Endothelial cell of umbilical vein (primary cell): ENCODE measurements at regions not wholly inside any gene's neighbourhood (a gene's known extent, or its start where the extent isn't known, plus 50 kb on each side); places are given as distances from the start of the nearest gene placed in this dataset.

ENCODE experiments used
- BruUV-seq: library from RNA; stranded (reverse); fragments of 400-500 nt; replicated peaks from 2 replicates; lab custom pipeline; 2021; lab: Mats Ljungman, UMichigan
- CTCF ChIA-PET: fragments of 300-600, 350-600 bp; sonication (Branson Sonifier 250); formaldehyde crosslinking; loops from one replicate; lab custom pipeline; 2021; ENCODE audit warnings: antibody characterized with exemption, inconsistent platforms; lab: Charles Lee
- POLR2A ChIA-PET: fragments of 300-600, 350-600 bp; sonication (Branson Sonifier 250); formaldehyde crosslinking; loops from one replicate; lab custom pipeline; 2021; ENCODE audit warnings: antibody characterized with exemption, inconsistent platforms; lab: Charles Lee
- DNase-seq: peaks from one replicate; pipeline ENCODE4 v3.0.0-alpha.2; 2011; ENCODE audit warnings: low read depth, low spot score
- FAIRE-seq: peaks from 2 replicates; lab custom pipeline; 2011; peaks lifted over from hg19 to GRCh38; lab: Jason Lieb, UNC
- H2AFZ ChIP-seq: 2 replicates; pipeline ENCODE4 v1.6.0; 2012; ENCODE audit warnings: low read depth, low read length, control low read depth, inconsistent platforms
- H3K27ac ChIP-seq: 2 replicates; pipeline ENCODE4 v1.5.1; 2011; ENCODE audit warnings: low read depth, mild to moderate bottlenecking, control low read depth, low read length, moderate library complexity; ENCODE audit not compliant: insufficient read depth
- H3K27me3 ChIP-seq, 2 experiments: 2 replicates each; pipeline versions ENCODE4 v1.6.0 to v1.6.1; 2011; ENCODE audit warnings: low read length in 2 of 2, mixed read lengths in 1 of 2; ENCODE audit not compliant: control insufficient read depth in 2 of 2, insufficient read depth in 2 of 2
- H3K36me3 ChIP-seq, 2 experiments: 2 replicates in 1 of 2; 3 replicates in 1 of 2; pipeline ENCODE4 v1.5.1; 2011; ENCODE audit warnings: low read length in 2 of 2, mild to moderate bottlenecking in 1 of 2, moderate library complexity in 1 of 2; ENCODE audit not compliant: control insufficient read depth in 2 of 2, insufficient read depth in 2 of 2; ENCODE audit errors: extremely low read depth in 1 of 2
- H3K4me1 ChIP-seq: 3 replicates; pipeline ENCODE4 v1.5.1; 2011; ENCODE audit warnings: mild to moderate bottlenecking, low read length; ENCODE audit not compliant: control insufficient read depth, insufficient read depth; ENCODE audit errors: extremely low read depth
- H3K4me2 ChIP-seq: 2 replicates; pipeline ENCODE4 v1.6.1; 2011; ENCODE audit warnings: low read length, control low read depth, mixed read lengths; ENCODE audit not compliant: insufficient read depth
- H3K4me3 ChIP-seq, 3 experiments: fragments of 200-600 bp in 1 of 3; sonication (generic), shearing (Covaris generic) in 1 of 3; replicated peaks in 1 of 3; 2 replicates each; pipeline ENCODE4 v1.5.1; 2011 to 2016; ENCODE audit warnings: control low read depth in 3 of 3, low read length in 3 of 3, mild to moderate bottlenecking in 2 of 3, inconsistent platforms in 1 of 3, low read depth in 1 of 3, moderate library complexity in 1 of 3; ENCODE audit not compliant: insufficient read depth in 1 of 3
- H3K79me2 ChIP-seq: 2 replicates; pipeline ENCODE4 v1.6.0; 2012; ENCODE audit warnings: low read length, inconsistent platforms; ENCODE audit not compliant: control insufficient read depth, insufficient read depth
- H3K9ac ChIP-seq: replicated peaks from 2 replicates; pipeline ENCODE3; 2011; ENCODE audit warnings: low read length, control low read depth; ENCODE audit not compliant: insufficient read depth; ENCODE audit errors: extremely low read depth
- H3K9me1 ChIP-seq: replicated peaks from 3 replicates; pipeline ENCODE4 v1.6.0; 2011; ENCODE audit warnings: mild to moderate bottlenecking, low read length; ENCODE audit not compliant: control insufficient read depth, insufficient read depth; ENCODE audit errors: extremely low read depth
- H3K9me3 ChIP-seq: replicated peaks from 2 replicates; pipeline ENCODE4 v1.5.1; 2012; ENCODE audit warnings: low read length, inconsistent platforms; ENCODE audit not compliant: control insufficient read depth, insufficient read depth
- H4K20me1 ChIP-seq: replicated peaks from 2 replicates; pipeline ENCODE3; 2011; ENCODE audit warnings: mild to moderate bottlenecking, low read length; ENCODE audit not compliant: control insufficient read depth, insufficient read depth; ENCODE audit errors: extremely low read depth
- EZH2 ChIP-seq: IDR thresholded peaks from 2 replicates; pipeline ENCODE4 v1.6.1; 2012; ENCODE audit warnings: borderline replicate concordance, low read depth, mild to moderate bottlenecking, moderate library complexity, low read length, inconsistent platforms; ENCODE audit not compliant: severe bottlenecking
- FOS ChIP-seq: IDR thresholded peaks from 2 replicates; pipeline ENCODE4 v1.6.1; 2011; ENCODE audit warnings: mild to moderate bottlenecking, low read length, moderate library complexity, borderline replicate concordance; ENCODE audit not compliant: insufficient read depth
- GATA2 ChIP-seq: IDR thresholded peaks from 2 replicates; pipeline ENCODE4 v1.7.0; 2011; ENCODE audit warnings: low read depth, mild to moderate bottlenecking, moderate library complexity, mixed read lengths, low read length; ENCODE audit not compliant: insufficient read length, insufficient read depth
- JUN ChIP-seq: IDR thresholded peaks from 2 replicates; pipeline ENCODE4 v1.6.1; 2011; ENCODE audit warnings: borderline replicate concordance, low read depth; ENCODE audit not compliant: insufficient read length, insufficient read depth
- MAX ChIP-seq: IDR thresholded peaks from 2 replicates; pipeline ENCODE4 v1.6.1; 2011; ENCODE audit not compliant: insufficient read depth, insufficient read length
- MYC ChIP-seq: IDR thresholded peaks from one replicate; pipeline ENCODE4 v1.6.1; 2011; ENCODE audit warnings: mild to moderate bottlenecking, low read depth, low read length
- POLR2A ChIP-seq: IDR thresholded peaks from 2 replicates; pipeline ENCODE4 v1.6.1; 2012; ENCODE audit warnings: low read depth, mild to moderate bottlenecking, control low read depth, low read length
- POLR2AphosphoS5 ChIP-seq: IDR thresholded peaks from 2 replicates; pipeline ENCODE4 v1.6.1; 2012; ENCODE audit warnings: low read depth, mild to moderate bottlenecking, control low read depth, low read length, moderate library complexity; ENCODE audit not compliant: insufficient read depth
- dilution Hi-C: fragments of 300-500 bp; cut with MboI; formaldehyde crosslinking; loops from one replicate; pipeline ENCODE4 v1.15.0; 2019; ENCODE audit warnings: low sequenced_read_pairs; ENCODE audit not compliant: extremely low pct_ligation_motif_present
- intact Hi-C: fragments of 100-400 bp; cut with micrococcal nuclease; formaldehyde crosslinking; loops from one replicate; pipeline ENCODE4 v1.10.0; 2022
- TF ChIP-seq, protein P1 (sequence below), 2 donors: IDR thresholded peaks; 1 replicate in 1 of 2; 2 replicates in 1 of 2; pipeline ENCODE4 v1.5.1; 2011; ENCODE audit warnings: low read length in 2 of 2, mild to moderate bottlenecking in 2 of 2, moderate library complexity in 2 of 2, control low read depth in 1 of 2, inconsistent platforms in 1 of 2, low read depth in 1 of 2; ENCODE audit not compliant: insufficient read depth in 1 of 2; ENCODE audit errors: extremely low read depth in 1 of 2

GRCh38 chr1:181151378-181152326 lies 63.2 kb downstream of the IER5 start:
- no peak for TF ChIP-seq MAX
- TF ChIP-seq MYC, result no peak
- no peak for TF ChIP-seq JUN
- no peak for TF ChIP-seq EZH2
- no peak for TF ChIP-seq POLR2A
- TF ChIP-seq, protein P1, sequence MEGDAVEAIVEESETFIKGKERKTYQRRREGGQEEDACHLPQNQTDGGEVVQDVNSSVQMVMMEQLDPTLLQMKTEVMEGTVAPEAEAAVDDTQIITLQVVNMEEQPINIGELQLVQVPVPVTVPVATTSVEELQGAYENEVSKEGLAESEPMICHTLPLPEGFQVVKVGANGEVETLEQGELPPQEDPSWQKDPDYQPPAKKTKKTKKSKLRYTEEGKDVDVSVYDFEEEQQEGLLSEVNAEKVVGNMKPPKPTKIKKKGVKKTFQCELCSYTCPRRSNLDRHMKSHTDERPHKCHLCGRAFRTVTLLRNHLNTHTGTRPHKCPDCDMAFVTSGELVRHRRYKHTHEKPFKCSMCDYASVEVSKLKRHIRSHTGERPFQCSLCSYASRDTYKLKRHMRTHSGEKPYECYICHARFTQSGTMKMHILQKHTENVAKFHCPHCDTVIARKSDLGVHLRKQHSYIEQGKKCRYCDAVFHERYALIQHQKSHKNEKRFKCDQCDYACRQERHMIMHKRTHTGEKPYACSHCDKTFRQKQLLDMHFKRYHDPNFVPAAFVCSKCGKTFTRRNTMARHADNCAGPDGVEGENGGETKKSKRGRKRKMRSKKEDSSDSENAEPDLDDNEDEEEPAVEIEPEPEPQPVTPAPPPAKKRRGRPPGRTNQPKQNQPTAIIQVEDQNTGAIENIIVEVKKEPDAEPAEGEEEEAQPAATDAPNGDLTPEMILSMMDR (IDR thresholded peaks at IDR 0.05; ENCODE audit: extremely low read depth in 1 of 2, insufficient read depth in 1 of 2, low read depth in 1 of 2, low read length in 2 of 2), result no peak
- TF ChIP-seq FOS, result no peak
- no peak for TF ChIP-seq POLR2AphosphoS5
- TF ChIP-seq GATA2, result no peak
- BruUV-seq, result no TSS peak
- Histone ChIP-seq H4K20me1 (no peaks in the 10 kb centered on the region), H3K4me2 (no peak overlapping the region), H3K9me1 (no peaks in the 10 kb centered on the region), H3K4me3 (no peak overlapping the region), H3K79me2 (no peaks in the 10 kb centered on the region), H3K27ac (no peak overlapping the region), H3K4me1 (peaks cover 7% of the 10 kb centered on the region), H2AFZ (no peak overlapping the region), H3K36me3 (no peaks in the 10 kb centered on the region), H3K27me3 (no peaks in the 10 kb centered on the region), H3K9me3 (no peaks in the 10 kb centered on the region), H3K9ac (no peak overlapping the region)
- ChIA-PET CTCF (interaction anchor here (2.1 to 4.6 kb wide), 2 partner anchors 9 to 68 kb away, joined by 20 to 40 read pairs; no protein-coding TSS in a partner anchor), POLR2A (interaction anchor here (1.4 to 2.1 kb wide), 2 partner anchors 16 to 61 kb away, joined by 4 to 7 read pairs; no protein-coding TSS in a partner anchor)
- intact Hi-C loops, result no loop called here
- dilution Hi-C loops, result no loop called here
- DNase-seq (no peak), FAIRE-seq (no peak)
